GM23248 (cell line): ENCODE measurements at regions not wholly inside any gene's neighbourhood (a gene's known extent, or its start where the extent isn't known, plus 50 kb on each side); places are given as distances from the start of the nearest gene placed in this dataset.
A peak's percentile ranks its signal among the peaks of the same experiment; 100 is the strongest.

ENCODE experiments used
- DNase-seq: peaks from one replicate; pipeline ENCODE4 v3.0.0-alpha.2; 2015
- H2AFZ ChIP-seq: fragments of 200-600 bp; sonication (generic); 2 replicates; pipeline ENCODE4 v1.6.1; 2016; ENCODE audit warnings: antibody characterized with exemption
- H3F3A ChIP-seq: fragments of 200-600 bp; sonication (generic); 2 replicates; pipeline ENCODE4 v1.6.1; 2016; ENCODE audit warnings: mild to moderate bottlenecking, antibody characterized with exemption, mixed run types; ENCODE audit not compliant: insufficient read depth
- H3K27ac ChIP-seq: fragments of 200-600 bp; sonication (generic); 2 replicates; pipeline ENCODE4 v1.5.1; 2016; ENCODE audit warnings: mild to moderate bottlenecking
- H3K27me3 ChIP-seq: fragments of 200-600 bp; sonication (generic); replicated peaks from 2 replicates; pipeline ENCODE4 v1.6.1; 2016; ENCODE audit warnings: mild to moderate bottlenecking; ENCODE audit not compliant: insufficient read depth
- H3K36me3 ChIP-seq: fragments of 200-600 bp; sonication (generic); 2 replicates; pipeline ENCODE4 v1.6.1; 2016; ENCODE audit warnings: low read depth, mild to moderate bottlenecking
- H3K4me1 ChIP-seq: fragments of 200-600 bp; sonication (generic); 2 replicates; pipeline ENCODE4 v1.6.1; 2016; ENCODE audit warnings: mild to moderate bottlenecking; ENCODE audit not compliant: insufficient read depth
- H3K4me2 ChIP-seq: fragments of 200-600 bp; sonication (generic); one replicate; pipeline ENCODE4 v1.6.1; 2016; ENCODE audit warnings: mild to moderate bottlenecking; ENCODE audit not compliant: unreplicated experiment
- H3K4me3 ChIP-seq: fragments of 200-600 bp; sonication (generic); 2 replicates; pipeline ENCODE4 v1.5.1; 2016; ENCODE audit warnings: mild to moderate bottlenecking
- H3K79me2 ChIP-seq: fragments of 200-600 bp; sonication (generic); 2 replicates; pipeline ENCODE4 v1.6.1; 2016; ENCODE audit warnings: mild to moderate bottlenecking; ENCODE audit not compliant: insufficient read depth
- H3K9ac ChIP-seq: fragments of 200-600 bp; sonication (generic); 2 replicates; pipeline ENCODE4 v1.6.1; 2016; ENCODE audit warnings: mild to moderate bottlenecking
- H3K9me2 ChIP-seq: fragments of 200-600 bp; sonication (generic); 2 replicates; pipeline ENCODE4 v1.6.1; 2016; ENCODE audit warnings: mixed run types, mild to moderate bottlenecking, moderate library complexity; ENCODE audit not compliant: insufficient read depth
- H3K9me3 ChIP-seq: fragments of 200-600 bp; sonication (generic); one replicate; pipeline ENCODE4 v1.6.1; 2017; ENCODE audit warnings: low read depth
- H4K20me1 ChIP-seq: fragments of 200-600 bp; sonication (generic); 2 replicates; pipeline ENCODE4 v1.6.0; 2016; ENCODE audit not compliant: insufficient read depth
- EZH2 ChIP-seq: fragments of 200-600 bp; sonication (generic); IDR thresholded peaks from 2 replicates; pipeline ENCODE4 v1.6.1; 2018; ENCODE audit warnings: antibody characterized with exemption, mild to moderate bottlenecking; ENCODE audit not compliant: insufficient read depth, poor library complexity, severe bottlenecking
- EZH2phosphoT487 ChIP-seq: fragments of 200-600 bp; sonication (generic); IDR thresholded peaks from 2 replicates; pipeline ENCODE4 v1.6.1; 2018; ENCODE audit warnings: antibody characterized with exemption, moderate library complexity, mild to moderate bottlenecking, low read depth; ENCODE audit not compliant: insufficient read depth
- WGBS, 2 experiments: methylation state at CpG; one replicate each; pipeline ENCODE4 v1.1.6; 2015 to 2017; ENCODE audit warnings: low lambda C conversion rate in 2 of 2, low coverage in 1 of 2; ENCODE audit errors: missing lambda C conversion rate in 2 of 2; 5-methylcytosine and 5-hydroxymethylcytosine counted together
- in situ Hi-C: fragments of 300-500 bp; cut with MboI; formaldehyde crosslinking; loops from 2 replicates; pipeline ENCODE4 v1.15.0; 2020

DNA sequence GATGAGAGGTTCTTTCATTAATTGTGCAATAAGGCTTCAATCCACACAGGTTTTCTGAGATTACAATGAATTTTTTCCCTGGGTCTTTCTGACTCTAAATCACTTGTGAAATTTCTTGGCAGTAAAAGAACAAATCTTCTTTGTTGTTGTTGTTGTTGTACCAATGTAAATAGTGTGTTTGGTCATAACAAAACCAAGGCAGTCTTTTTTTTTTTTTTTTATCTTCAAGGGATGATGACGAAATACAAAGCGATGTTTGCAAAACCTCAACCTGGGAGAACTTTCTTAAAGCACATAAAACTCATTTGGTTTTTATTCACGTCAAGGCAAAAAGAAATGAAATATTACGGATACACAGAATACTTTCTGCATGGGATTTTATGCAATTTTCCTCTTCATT lies 462.0 kb downstream of the LIG4 start:
- no peak overlapping the region for H3K4me2 ChIP-seq
- no peaks in the 10 kb centered on the region for H3K36me3 ChIP-seq
- 68 to 71% methylated on average over 4 of the region's 4 CpGs for WGBS, 2 experiments
- H3K9me3 ChIP-seq, result no peaks in the 10 kb centered on the region
- no peaks in the 10 kb centered on the region for H4K20me1 ChIP-seq
- H3K27ac ChIP-seq, result no peak overlapping the region
- H2AFZ ChIP-seq, result no peak overlapping the region
- H3K4me3 ChIP-seq, result no peak overlapping the region
- H3K27me3 ChIP-seq, result no peaks in the 10 kb centered on the region
- peaks cover 11% of the 10 kb centered on the region for H3K4me1 ChIP-seq
- TF ChIP-seq EZH2, result no peak
- no peak for TF ChIP-seq EZH2phosphoT487
- H3K9me2 ChIP-seq, result no peaks in the 10 kb centered on the region
- H3F3A ChIP-seq, result no peaks in the 10 kb centered on the region
- no peak for DNase-seq
- peaks cover 68% of the 10 kb centered on the region for H3K79me2 ChIP-seq
- in situ Hi-C loops, result no loop called here
- no peak overlapping the region for H3K9ac ChIP-seq

- Histone ChIP-seq H2AFZ (no peak overlapping the region), H3K9ac (peak overlapping the region; percentile 3; the same call in 1 of the 2 replicates), H3F3A (peaks cover 24% of the 10 kb centered on the region), H3K27ac (peak overlapping the region; percentile 39), H4K20me1 (no peaks in the 10 kb centered on the region), H3K9me3 (no peaks in the 10 kb centered on the region), H3K4me2 (peak overlapping the region; percentile 57), H3K4me1 (peaks cover 26% of the 10 kb centered on the region), H3K36me3 (no peaks in the 10 kb centered on the region), H3K79me2 (peaks cover 84% of the 10 kb centered on the region), H3K9me2 (no peaks in the 10 kb centered on the region), H3K27me3 (no peaks in the 10 kb centered on the region), H3K4me3 (peak overlapping the region; percentile 5)
- 49 to 58% methylated on average over 3 of the region's 3 CpGs for WGBS, 2 experiments
- peak; percentile 86 for DNase-seq
- TF ChIP-seq EZH2 (no peak), EZH2phosphoT487 (no peak)
- in situ Hi-C loops, result no loop called here
Observed at GRCh38 chr13:107743983-107744382, 471.4 kb downstream of the LIG4 start.

DNA sequence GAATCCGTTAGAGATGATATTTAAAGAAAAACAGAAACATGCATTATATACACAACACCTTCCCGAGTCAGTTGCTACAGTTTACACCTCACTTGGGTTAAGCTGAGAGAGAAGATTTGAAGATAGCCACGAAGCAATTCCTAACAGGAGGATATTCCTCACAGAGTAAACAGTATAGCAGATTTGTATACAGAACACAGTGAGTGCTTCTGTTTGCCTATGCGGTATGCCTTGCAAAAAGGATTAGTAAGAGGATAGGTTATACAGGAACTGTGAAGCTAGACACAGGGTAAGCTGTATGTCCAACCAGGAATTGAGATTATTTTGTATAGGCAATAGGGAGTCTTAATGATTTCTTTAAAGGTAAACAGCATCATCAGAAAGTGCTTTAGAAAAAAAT lies 471.8 kb downstream of the LIG4 start:
- Histone ChIP-seq H3K79me2 (peaks cover 84% of the 10 kb centered on the region), H3K9me3 (no peaks in the 10 kb centered on the region), H4K20me1 (no peaks in the 10 kb centered on the region), H3K4me1 (peaks cover 22% of the 10 kb centered on the region), H3K4me3 (peak overlapping the region; percentile 5), H3K9ac (peak overlapping the region; percentile 3; the same call in 1 of the 2 replicates), H3F3A (peaks cover 24% of the 10 kb centered on the region), H3K4me2 (peak overlapping the region; percentile 57), H3K27ac (peak overlapping the region; percentile 39), H3K9me2 (no peaks in the 10 kb centered on the region), H3K27me3 (no peaks in the 10 kb centered on the region), H2AFZ (peak overlapping the region; percentile 27; the same call in 1 of the 2 replicates), H3K36me3 (no peaks in the 10 kb centered on the region)
- in situ Hi-C loops, result no loop called here
- WGBS, 2 experiments, result 37 to 40% methylated on average over 4 of the region's 4 CpGs
- TF ChIP-seq EZH2phosphoT487, result no peak
- TF ChIP-seq EZH2, result no peak
- no peak for DNase-seq

DNA sequence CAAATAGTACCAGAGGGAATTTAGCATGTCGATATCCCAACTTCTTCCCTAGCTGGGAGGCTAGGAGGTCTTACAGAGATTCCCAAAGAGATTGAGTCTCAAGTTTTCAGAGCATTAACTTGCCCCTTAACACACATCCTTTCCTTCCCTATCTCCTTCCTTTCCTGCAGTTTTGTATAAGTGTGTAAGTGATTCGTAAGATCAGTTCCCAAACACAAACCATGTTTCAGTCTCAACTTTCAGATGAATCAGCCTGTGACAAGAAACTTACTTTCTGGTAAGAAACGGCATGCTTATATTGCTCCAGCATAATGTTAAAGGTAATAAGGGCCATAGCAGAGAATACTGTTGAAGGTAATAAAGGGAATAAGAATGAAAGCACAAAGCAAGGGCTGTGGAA lies 472.2 kb downstream of the LIG4 start:
- TF ChIP-seq EZH2phosphoT487 (no peak), EZH2 (no peak)
- Histone ChIP-seq H3K79me2 (peaks cover 84% of the 10 kb centered on the region), H3K27ac (peak overlapping the region; percentile 39), H3K9me2 (no peaks in the 10 kb centered on the region), H3F3A (peaks cover 24% of the 10 kb centered on the region), H4K20me1 (no peaks in the 10 kb centered on the region), H3K9me3 (no peaks in the 10 kb centered on the region), H3K27me3 (no peaks in the 10 kb centered on the region), H3K9ac (peak overlapping the region; percentile 3; the same call in 1 of the 2 replicates), H3K4me3 (peak overlapping the region; percentile 5), H3K4me2 (peak overlapping the region; percentile 57), H2AFZ (peak overlapping the region; percentile 27; the same call in 1 of the 2 replicates), H3K36me3 (no peaks in the 10 kb centered on the region), H3K4me1 (peaks cover 22% of the 10 kb centered on the region)
- in situ Hi-C loops, result no loop called here
- WGBS, 2 experiments, result 38 to 40% methylated on average over 3 of the region's 3 CpGs
- peak; percentile 46 for DNase-seq
